Liver (tissue), 8 donors: ENCODE measurements at regions not wholly inside any gene's neighbourhood (a gene's known extent, or its start where the extent isn't known, plus 50 kb on each side); places are given as distances from the start of the nearest gene placed in this dataset.

ENCODE experiments used
- DNase-seq: peaks from one replicate; pipeline ENCODE4 v3.0.0-alpha.2; 2017; ENCODE audit warnings: low spot score
- H3K27ac ChIP-seq, 2 donors: one replicate each; pipeline ENCODE4 v1.7.0; 2013; ENCODE audit warnings: inconsistent platforms in 2 of 2, low read length in 2 of 2, control low read depth in 1 of 2, low read depth in 1 of 2, mild to moderate bottlenecking in 1 of 2
- H3K27me3 ChIP-seq, 4 donors: one replicate each; pipeline versions ENCODE4 v1.6.1 to v1.7.0; 2013; ENCODE audit warnings: low read length in 3 of 4, inconsistent platforms in 1 of 4, mild to moderate bottlenecking in 1 of 4, moderate library complexity in 1 of 4; ENCODE audit not compliant: control insufficient read depth in 4 of 4, insufficient read depth in 4 of 4
- H3K36me3 ChIP-seq, 4 donors: one replicate each; pipeline versions ENCODE4 v1.6.1 to v1.7.0; 2013; ENCODE audit warnings: low read length in 3 of 4, mild to moderate bottlenecking in 3 of 4, low read depth in 1 of 4, moderate library complexity in 1 of 4; ENCODE audit not compliant: control insufficient read depth in 4 of 4, insufficient read depth in 3 of 4
- H3K4me1 ChIP-seq, 4 donors: one replicate each; pipeline versions ENCODE4 v1.6.1 to v1.7.0; 2013; ENCODE audit warnings: low read length in 3 of 4, mild to moderate bottlenecking in 3 of 4, moderate library complexity in 1 of 4; ENCODE audit not compliant: control insufficient read depth in 4 of 4, insufficient read depth in 4 of 4
- H3K4me3 ChIP-seq, 3 donors: one replicate each; pipeline versions ENCODE4 v1.6.1 to v1.7.0; 2013; ENCODE audit warnings: low read length in 3 of 3, control low read depth in 1 of 3, low read depth in 1 of 3, mild to moderate bottlenecking in 1 of 3
- H3K9ac ChIP-seq, 2 donors: one replicate each; pipeline ENCODE4 v1.7.0; 2013; ENCODE audit warnings: low read length in 2 of 2, mild to moderate bottlenecking in 2 of 2, moderate library complexity in 2 of 2, control low read depth in 1 of 2, low read depth in 1 of 2
- H3K9me3 ChIP-seq, 4 donors: one replicate each; pipeline versions ENCODE4 v1.6.1 to v1.7.0; 2013; ENCODE audit warnings: low read length in 3 of 4; ENCODE audit not compliant: control insufficient read depth in 4 of 4
- ATF3 ChIP-seq: IDR thresholded peaks from 2 replicates; pipeline ENCODE4 v1.6.1; 2016; ENCODE audit warnings: antibody characterized with exemption
- CTCF ChIP-seq: fragments of 150-350 bp; IDR thresholded peaks from 2 replicates; pipeline ENCODE4 v1.5.1; 2017; ENCODE audit warnings: improper control_type of control experiment, low read depth, low read length; ENCODE audit not compliant: missing input control
- EGR1 ChIP-seq, 2 donors: IDR thresholded peaks; 2 replicates each; pipeline ENCODE4 v1.6.1; 2016 to 2018; ENCODE audit warnings: antibody characterized with exemption in 2 of 2, low read depth in 2 of 2
- FOXA1 ChIP-seq: IDR thresholded peaks from 2 replicates; pipeline ENCODE4 v1.6.1; 2016; ENCODE audit warnings: antibody characterized with exemption
- FOXA2 ChIP-seq: IDR thresholded peaks from 2 replicates; pipeline ENCODE4 v1.6.1; 2016; ENCODE audit warnings: antibody characterized with exemption
- GABPA ChIP-seq, 2 donors: IDR thresholded peaks in 1 of 2; conservative IDR thresholded peaks in 1 of 2; 2 replicates each; pipeline ENCODE4 v1.6.1; 2016; ENCODE audit warnings: antibody characterized with exemption in 2 of 2, mild to moderate bottlenecking in 1 of 2, moderate library complexity in 1 of 2
- HNF4A ChIP-seq, 2 donors: conservative IDR thresholded peaks; 2 replicates each; pipeline ENCODE4 v1.6.1; 2016; ENCODE audit warnings: antibody characterized with exemption in 2 of 2, mild to moderate bottlenecking in 2 of 2
- HNF4G ChIP-seq: IDR thresholded peaks from 2 replicates; pipeline ENCODE4 v1.6.1; 2016; ENCODE audit warnings: antibody characterized with exemption
- JUND ChIP-seq, 2 donors: IDR thresholded peaks; 2 replicates each; pipeline ENCODE4 v1.6.1; 2016; ENCODE audit warnings: antibody characterized with exemption in 2 of 2
- MAX ChIP-seq: IDR thresholded peaks from 2 replicates; pipeline ENCODE4 v1.6.1; 2016; ENCODE audit warnings: antibody characterized with exemption
- NR2F2 ChIP-seq: IDR thresholded peaks from 2 replicates; pipeline ENCODE4 v1.6.1; 2016; ENCODE audit warnings: antibody characterized with exemption
- RAD21 ChIP-seq, 2 donors: IDR thresholded peaks; 2 replicates each; pipeline ENCODE4 v1.6.1; 2016; ENCODE audit warnings: antibody characterized with exemption in 2 of 2, mild to moderate bottlenecking in 2 of 2
- REST ChIP-seq: IDR thresholded peaks from 2 replicates; pipeline ENCODE4 v1.6.1; 2016; ENCODE audit warnings: antibody characterized with exemption, mild to moderate bottlenecking
- RXRA ChIP-seq, 2 donors: IDR thresholded peaks; 2 replicates each; pipeline ENCODE4 v1.6.1; 2017 to 2018; ENCODE audit warnings: antibody characterized with exemption in 2 of 2, mild to moderate bottlenecking in 1 of 2
- SP1 ChIP-seq: IDR thresholded peaks from 2 replicates; pipeline ENCODE4 v1.6.1; 2018; ENCODE audit warnings: antibody characterized with exemption, mild to moderate bottlenecking
- TAF1 ChIP-seq: conservative IDR thresholded peaks from 2 replicates; pipeline ENCODE4 v1.6.1; 2016; ENCODE audit warnings: antibody characterized with exemption, mild to moderate bottlenecking
- YY1 ChIP-seq: IDR thresholded peaks from 2 replicates; pipeline ENCODE4 v1.6.1; 2016; ENCODE audit warnings: antibody characterized with exemption, mild to moderate bottlenecking
- ZBTB33 ChIP-seq: IDR thresholded peaks from 2 replicates; pipeline ENCODE4 v1.6.1; 2016; ENCODE audit warnings: antibody characterized with exemption
- WGBS: extraction: QIAGEN DNeasy Blood & Tissue Kit; methylation state at CpG from one replicate; pipeline ENCODE4 v1.1.7; 2013; 5-methylcytosine and 5-hydroxymethylcytosine counted together
- donor health status: healthy.
- donor health status: healthy.
- donor health status: healthy.
- donor health status: healthy.
- donor health status: healthy.

GRCh38 chr10:113477451-113477850, 75.4 kb upstream of the HABP2 start:
- DNase-seq: no peak
- H3K27me3 ChIP-seq: no peaks in the 10 kb centered on the region
- H3K9me3 ChIP-seq: peaks cover 0 to 7% (median under 1%) of the 10 kb centered on the region in 4 donors
- H3K36me3 ChIP-seq: no peaks in the 10 kb centered on the region
- H3K4me3 ChIP-seq: no peak overlapping the region
- H3K27ac ChIP-seq: no peak overlapping the region
- peaks cover 0 to 4% (median 0%) of the 10 kb centered on the region in 4 donors for H3K4me1 ChIP-seq
- TF ChIP-seq FOXA2 (no peak), RXRA (IDR thresholded peaks at IDR 0.05) (no peak), FOXA1 (no peak)
- H3K9ac ChIP-seq: no peak overlapping the region
- 94% methylated on average over 3 of the region's 3 CpGs for WGBS

GRCh38 chr10:113479346-113480080, 73.3 kb upstream of the HABP2 start:
- TF ChIP-seq ZBTB33 (no peak), FOXA1 (peak; percentile 36), EGR1 (IDR thresholded peaks at IDR 0.05; ENCODE audit: low read depth in 2 of 2) (no peak), CTCF (no peak), HNF4G (no peak), SP1 (no peak), RXRA (IDR thresholded peaks at IDR 0.05) (peak in 1 of 2 donors; percentile 68), ATF3 (no peak), NR2F2 (no peak), HNF4A (conservative IDR thresholded peaks at IDR 0.05) (peak; percentile 85 to 93), JUND (IDR thresholded peaks at IDR 0.05) (peak in 1 of 2 donors; percentile 52), TAF1 (no peak), RAD21 (IDR thresholded peaks at IDR 0.05) (no peak), YY1 (peak; percentile 36), GABPA (IDR thresholded peaks at IDR 0.05 in 1 of 2, conservative IDR thresholded peaks at IDR 0.05 in 1 of 2) (no peak), REST (no peak), MAX (no peak), FOXA2 (peak; percentile 57)
- DNase-seq: no peak

More at GRCh38 chr10:113479346-113480080, 73.3 kb upstream of the HABP2 start:
- peaks cover 0 to 7% (median under 1%) of the 10 kb centered on the region in 4 donors for H3K9me3 ChIP-seq
- H3K4me3 ChIP-seq: no peak overlapping the region
- peaks cover 0 to 4% (median 0%) of the 10 kb centered on the region in 4 donors for H3K4me1 ChIP-seq
- 85% methylated on average over 9 of the region's 9 CpGs for WGBS
- no peaks in the 10 kb centered on the region for H3K36me3 ChIP-seq
- H3K27me3 ChIP-seq: no peaks in the 10 kb centered on the region
- H3K27ac ChIP-seq: no peak overlapping the region
- H3K9ac ChIP-seq: no peak overlapping the region
